ENCODE measurements at regions not wholly inside any gene's neighbourhood (a gene's known extent, or its start where the extent isn't known, plus 50 kb on each side); places are given as distances from the start of the nearest gene placed in this dataset.

GRCh38 chr5:173792781-173793547 lies 95.2 kb upstream of the CPEB4 start:
- no peak for TF ChIP-seq POLR2AphosphoS5 (IDR thresholded peaks at IDR 0.05; ENCODE audit: low read depth, low read length)
- TF ChIP-seq PAX5 (IDR thresholded peaks at IDR 0.05; ENCODE audit: insufficient read depth, low read length, severe bottlenecking): no peak
- TF ChIP-seq POLR2A (IDR thresholded peaks at IDR 0.05; ENCODE audit: low read depth, low read length): no peak
- no peak for TF ChIP-seq TAF1 (IDR thresholded peaks at IDR 0.05; ENCODE audit: low read depth, low read length)
- no peak for TF ChIP-seq POU2F2 (IDR thresholded peaks at IDR 0.05; ENCODE audit: low read depth, low read length)
- TF ChIP-seq SPI1 (IDR thresholded peaks at IDR 0.05; ENCODE audit: low read depth, low read length): no peak
- no peak for DNase-seq (ENCODE audit: insufficient read length, low spot score)
- no peak for FAIRE-seq

- DNase-seq (ENCODE audit: insufficient read length, low spot score): no peak
- FAIRE-seq: no peak
- TF ChIP-seq SPI1 (IDR thresholded peaks at IDR 0.05; ENCODE audit: low read depth, low read length) (no peak), TAF1 (IDR thresholded peaks at IDR 0.05; ENCODE audit: low read depth, low read length) (no peak), POU2F2 (IDR thresholded peaks at IDR 0.05; ENCODE audit: low read depth, low read length) (no peak), PAX5 (IDR thresholded peaks at IDR 0.05; ENCODE audit: insufficient read depth, low read length, severe bottlenecking) (no peak), POLR2A (IDR thresholded peaks at IDR 0.05; ENCODE audit: low read depth, low read length) (no peak), POLR2AphosphoS5 (IDR thresholded peaks at IDR 0.05; ENCODE audit: low read depth, low read length) (no peak)
Observed at GRCh38 chr5:173793648-173794548, 94.3 kb upstream of the CPEB4 start.

- FAIRE-seq (no peak), DNase-seq (ENCODE audit: insufficient read length, low spot score) (no peak)
- no peak for TF ChIP-seq POLR2AphosphoS5 (IDR thresholded peaks at IDR 0.05; ENCODE audit: low read depth, low read length)
- no peak for TF ChIP-seq TAF1 (IDR thresholded peaks at IDR 0.05; ENCODE audit: low read depth, low read length)
- no peak for TF ChIP-seq POLR2A (IDR thresholded peaks at IDR 0.05; ENCODE audit: low read depth, low read length)
- no peak for TF ChIP-seq SPI1 (IDR thresholded peaks at IDR 0.05; ENCODE audit: low read depth, low read length)
- TF ChIP-seq POU2F2 (IDR thresholded peaks at IDR 0.05; ENCODE audit: low read depth, low read length): no peak
- no peak for TF ChIP-seq PAX5 (IDR thresholded peaks at IDR 0.05; ENCODE audit: insufficient read depth, low read length, severe bottlenecking)
Observed at GRCh38 chr5:173794901-173795416, 93.2 kb upstream of the CPEB4 start.

GRCh38 chr5:173795601-173796000 lies 92.5 kb upstream of the CPEB4 start:
- FAIRE-seq (no peak), DNase-seq (ENCODE audit: insufficient read length, low spot score) (no peak)
- TF ChIP-seq POLR2A (IDR thresholded peaks at IDR 0.05; ENCODE audit: low read depth, low read length) (no peak), PAX5 (IDR thresholded peaks at IDR 0.05; ENCODE audit: insufficient read depth, low read length, severe bottlenecking) (no peak), SPI1 (IDR thresholded peaks at IDR 0.05; ENCODE audit: low read depth, low read length) (no peak), POU2F2 (IDR thresholded peaks at IDR 0.05; ENCODE audit: low read depth, low read length) (no peak), TAF1 (IDR thresholded peaks at IDR 0.05; ENCODE audit: low read depth, low read length) (no peak), POLR2AphosphoS5 (IDR thresholded peaks at IDR 0.05; ENCODE audit: low read depth, low read length) (no peak)

DNA sequence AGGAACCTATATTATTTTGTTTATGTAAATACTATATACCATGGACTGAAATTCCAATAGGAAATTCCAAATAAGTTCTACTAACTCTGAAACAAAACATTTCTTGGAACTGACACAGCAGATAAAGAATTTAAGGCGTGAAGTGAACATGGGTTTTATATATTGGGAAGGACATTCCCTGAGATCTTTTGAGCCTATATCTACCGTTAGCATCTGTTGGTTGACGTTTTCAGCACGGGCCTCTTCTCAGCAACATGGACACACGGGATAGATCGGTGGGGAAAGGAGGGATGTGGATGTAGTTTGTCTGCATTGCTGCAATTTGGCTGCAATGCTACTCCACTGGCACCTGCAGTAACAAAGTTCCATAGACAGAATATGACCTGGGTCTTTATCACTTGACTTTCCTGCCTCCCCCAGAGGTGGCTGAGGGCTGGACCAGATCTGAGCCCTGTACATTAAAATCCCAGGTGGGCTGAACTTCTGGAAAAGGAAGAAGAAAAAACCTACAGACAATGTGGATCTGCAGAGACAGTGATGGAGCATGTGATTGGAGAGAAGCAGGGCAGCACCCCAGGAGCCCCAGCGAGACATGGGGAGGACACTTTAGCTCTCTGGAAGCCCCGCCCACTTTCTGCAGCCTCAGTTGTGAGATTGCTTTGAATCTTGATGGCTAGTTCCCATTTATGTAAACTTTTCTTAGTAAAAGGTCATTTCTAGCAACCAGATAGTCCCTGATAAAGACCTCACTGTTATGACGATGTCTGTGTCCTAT lies 91.2 kb upstream of the CPEB4 start:
- TF ChIP-seq POU2F2 (IDR thresholded peaks at IDR 0.05; ENCODE audit: low read depth, low read length) (no peak), PAX5 (IDR thresholded peaks at IDR 0.05; ENCODE audit: insufficient read depth, low read length, severe bottlenecking) (no peak), SPI1 (IDR thresholded peaks at IDR 0.05; ENCODE audit: low read depth, low read length) (no peak), TAF1 (IDR thresholded peaks at IDR 0.05; ENCODE audit: low read depth, low read length) (no peak), POLR2A (IDR thresholded peaks at IDR 0.05; ENCODE audit: low read depth, low read length) (no peak), POLR2AphosphoS5 (IDR thresholded peaks at IDR 0.05; ENCODE audit: low read depth, low read length) (no peak)
- FAIRE-seq: no peak
- DNase-seq (ENCODE audit: insufficient read length, low spot score): no peak

GRCh38 chr5:173798127-173798810 lies 89.9 kb upstream of the CPEB4 start:
- no peak for FAIRE-seq
- no peak for DNase-seq (ENCODE audit: insufficient read length, low spot score)
- TF ChIP-seq POLR2AphosphoS5 (IDR thresholded peaks at IDR 0.05; ENCODE audit: low read depth, low read length): no peak
- TF ChIP-seq POLR2A (IDR thresholded peaks at IDR 0.05; ENCODE audit: low read depth, low read length): no peak
- no peak for TF ChIP-seq SPI1 (IDR thresholded peaks at IDR 0.05; ENCODE audit: low read depth, low read length)
- TF ChIP-seq POU2F2 (IDR thresholded peaks at IDR 0.05; ENCODE audit: low read depth, low read length): no peak
- TF ChIP-seq PAX5 (IDR thresholded peaks at IDR 0.05; ENCODE audit: insufficient read depth, low read length, severe bottlenecking): no peak
- no peak for TF ChIP-seq TAF1 (IDR thresholded peaks at IDR 0.05; ENCODE audit: low read depth, low read length)

DNA sequence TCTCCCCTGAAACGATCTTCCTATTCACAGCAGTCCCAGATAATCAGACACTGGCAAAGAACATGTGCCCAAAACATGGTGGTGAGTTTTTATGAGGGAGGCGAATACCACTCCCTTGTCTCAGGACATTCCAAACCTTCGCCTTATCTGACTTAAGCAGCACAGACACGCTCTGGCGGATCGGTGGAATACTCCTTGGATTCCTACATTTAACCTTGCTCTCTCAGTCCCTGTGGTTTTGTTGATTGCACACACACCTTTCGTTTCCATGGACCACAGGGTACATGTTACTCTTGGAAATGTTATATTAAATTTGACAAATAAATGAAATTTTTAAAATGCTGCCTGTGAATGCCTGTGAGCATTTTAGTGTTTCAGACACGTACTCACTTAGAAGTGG lies 87.8 kb upstream of the CPEB4 start:
- DNase-seq (ENCODE audit: insufficient read length, low spot score) (no peak), FAIRE-seq (no peak)
- TF ChIP-seq TAF1 (IDR thresholded peaks at IDR 0.05; ENCODE audit: low read depth, low read length): no peak
- TF ChIP-seq SPI1 (IDR thresholded peaks at IDR 0.05; ENCODE audit: low read depth, low read length): no peak
- TF ChIP-seq POLR2AphosphoS5 (IDR thresholded peaks at IDR 0.05; ENCODE audit: low read depth, low read length): no peak
- TF ChIP-seq POLR2A (IDR thresholded peaks at IDR 0.05; ENCODE audit: low read depth, low read length): no peak
- TF ChIP-seq POU2F2 (IDR thresholded peaks at IDR 0.05; ENCODE audit: low read depth, low read length): no peak
- TF ChIP-seq PAX5 (IDR thresholded peaks at IDR 0.05; ENCODE audit: insufficient read depth, low read length, severe bottlenecking): no peak

DNA sequence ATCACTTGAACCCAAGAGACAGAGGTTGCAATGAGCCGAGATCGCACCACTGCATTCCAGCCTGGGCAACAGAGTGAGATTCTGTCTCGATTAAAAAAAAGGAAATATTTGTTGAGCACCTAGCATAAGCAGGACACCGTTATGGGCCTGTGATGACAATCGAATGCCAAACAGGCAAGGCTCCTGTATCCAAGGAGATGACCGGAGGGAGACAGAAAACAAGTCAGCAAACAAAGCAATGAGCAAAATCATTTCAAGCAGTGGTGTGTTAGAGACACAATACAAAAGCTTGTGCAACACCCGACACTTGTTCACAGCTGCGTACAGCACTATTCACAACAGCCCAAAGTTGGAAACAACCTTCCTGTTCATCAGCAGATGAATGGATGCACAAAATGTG lies 87.1 kb upstream of the CPEB4 start:
- no peak for TF ChIP-seq PAX5 (IDR thresholded peaks at IDR 0.05; ENCODE audit: insufficient read depth, low read length, severe bottlenecking)
- no peak for TF ChIP-seq POLR2A (IDR thresholded peaks at IDR 0.05; ENCODE audit: low read depth, low read length)
- TF ChIP-seq POLR2AphosphoS5 (IDR thresholded peaks at IDR 0.05; ENCODE audit: low read depth, low read length): no peak
- no peak for TF ChIP-seq POU2F2 (IDR thresholded peaks at IDR 0.05; ENCODE audit: low read depth, low read length)
- no peak for TF ChIP-seq TAF1 (IDR thresholded peaks at IDR 0.05; ENCODE audit: low read depth, low read length)
- TF ChIP-seq SPI1 (IDR thresholded peaks at IDR 0.05; ENCODE audit: low read depth, low read length): no peak
- no peak for FAIRE-seq
- no peak for DNase-seq (ENCODE audit: insufficient read length, low spot score)

Measured in GM12891 (cell line).